ENCODE measurements at regions not wholly inside any gene's neighbourhood (a gene's known extent, or its start where the extent isn't known, plus 50 kb on each side); places are given as distances from the start of the nearest gene placed in this dataset.

DNA sequence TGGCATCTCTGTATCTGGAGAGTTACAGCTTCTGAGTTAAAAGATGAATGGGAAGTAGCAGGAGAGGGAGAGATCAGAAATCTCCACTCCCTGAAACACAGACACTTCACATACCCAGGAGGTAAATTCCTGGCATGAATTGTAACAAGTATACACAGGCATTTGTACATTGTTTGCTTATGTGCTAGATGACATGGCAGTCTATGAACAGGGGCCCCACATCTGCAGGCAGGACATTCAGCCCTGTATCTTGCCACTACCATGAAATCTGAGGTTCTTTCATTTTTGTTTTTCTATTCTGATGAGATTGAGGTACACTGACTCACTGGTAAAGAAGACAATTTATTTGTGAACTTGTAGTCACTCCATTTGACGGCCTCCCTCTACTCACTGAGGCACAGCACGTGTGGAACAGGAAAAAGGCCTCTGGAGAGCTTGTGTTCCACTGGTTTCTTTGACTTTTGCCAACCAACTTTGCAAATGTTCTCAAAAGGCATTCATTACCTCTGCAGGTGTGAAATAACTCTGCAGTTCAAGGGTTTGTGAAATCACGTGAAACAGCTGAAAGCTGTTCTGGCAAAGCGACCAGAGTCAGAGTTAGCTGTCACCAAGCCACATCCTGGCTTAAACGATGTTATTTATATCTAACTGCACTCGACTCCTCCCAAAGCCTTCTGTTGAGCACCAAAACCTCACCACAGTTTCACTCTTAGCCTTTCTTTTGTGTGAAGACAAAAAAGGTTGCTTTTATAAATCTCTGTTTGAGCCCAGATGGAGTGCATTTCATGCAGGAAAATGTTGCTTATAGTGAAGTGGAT is 401.3 kb upstream of the CFAP20DC start:
- TF ChIP-seq YY1 (IDR thresholded peaks at IDR 0.05; ENCODE audit: insufficient read depth, insufficient read length) (no peak), SUZ12 (IDR thresholded peaks at IDR 0.05; ENCODE audit: extremely low read depth, insufficient read depth, insufficient read length) (no peak), ZNF274 (IDR thresholded peaks at IDR 0.05; ENCODE audit: low read depth, low read length) (no peak)
